Psoas muscle (tissue), 7 donors: ENCODE measurements at regions not wholly inside any gene's neighbourhood (a gene's known extent, or its start where the extent isn't known, plus 50 kb on each side); places are given as distances from the start of the nearest gene placed in this dataset.

Source experiments
- ATAC-seq, 4 donors: fragments of 200-7000 bp; cut with Tn5 transposase; one replicate each; pipeline ENCODE4 v1.9.1; 2020; ENCODE audit warnings: moderate library complexity in 3 of 4, mild to moderate bottlenecking in 2 of 4
- DNase-seq, 2 donors: peaks; one replicate each; pipeline ENCODE4 v3.0.0-alpha.2; 2020
- H3K27ac ChIP-seq: fragments of 200-600 bp; one replicate; pipeline ENCODE4 v1.8.0; 2022
- H3K27me3 ChIP-seq, 3 donors: fragments of 200-600 bp in 1 of 3; one replicate each; pipeline versions ENCODE4 v1.6.1 to v1.8.0; 2013 to 2022; ENCODE audit warnings: low read length in 2 of 3, mild to moderate bottlenecking in 2 of 3, moderate library complexity in 1 of 3; ENCODE audit not compliant: insufficient read depth in 3 of 3
- H3K36me3 ChIP-seq, 2 donors: fragments of 200-600 bp in 1 of 2; one replicate each; pipeline versions ENCODE4 v1.6.1 to v1.8.0; 2013 to 2022; ENCODE audit warnings: low read depth in 1 of 2, mild to moderate bottlenecking in 1 of 2, moderate library complexity in 1 of 2; ENCODE audit not compliant: insufficient read depth in 1 of 2
- H3K4me1 ChIP-seq: fragments of 200-600 bp; one replicate; pipeline ENCODE4 v1.8.0; 2022
- H3K4me3 ChIP-seq: fragments of 200-600 bp; one replicate; pipeline ENCODE4 v1.8.0; 2022; ENCODE audit warnings: mild to moderate bottlenecking
- H3K9me3 ChIP-seq: fragments of 200-600 bp; one replicate; pipeline ENCODE4 v1.8.0; 2022
- WGBS, 3 donors: extraction: QIAGEN DNeasy Blood & Tissue Kit; methylation state at CpG; one replicate each; pipeline versions ENCODE4 v1.1.6 to v1.1.7; 2013; 5-methylcytosine and 5-hydroxymethylcytosine counted together
- intact Hi-C, 2 donors: fragments of 100-400 bp; cut with DNase I; formaldehyde crosslinking; loops; one replicate each; pipeline versions ENCODE4 v1.11.0 to v1.14.2; 2022
- TF ChIP-seq, protein P1 (sequence below): fragments of 200-600 bp; IDR thresholded peaks from one replicate; pipeline ENCODE4 v1.8.0; 2022; ENCODE audit warnings: antibody characterized with exemption
- donor health status: healthy with polysubstance abuse.
- donor health status: DM: no; HTN: no; CAD: no; lungs with moderate emphysema.
- donor health status: Bipolar disorder and iron deficiency.
- donor health status: healthy.
- donor health status: DM: yes; HTN: yes; CAD: no.
- donor health status: DM: no; HTN: no; CAD: no.
- donor health status: DM: yes; HTN: yes; CAD: no.

DNA sequence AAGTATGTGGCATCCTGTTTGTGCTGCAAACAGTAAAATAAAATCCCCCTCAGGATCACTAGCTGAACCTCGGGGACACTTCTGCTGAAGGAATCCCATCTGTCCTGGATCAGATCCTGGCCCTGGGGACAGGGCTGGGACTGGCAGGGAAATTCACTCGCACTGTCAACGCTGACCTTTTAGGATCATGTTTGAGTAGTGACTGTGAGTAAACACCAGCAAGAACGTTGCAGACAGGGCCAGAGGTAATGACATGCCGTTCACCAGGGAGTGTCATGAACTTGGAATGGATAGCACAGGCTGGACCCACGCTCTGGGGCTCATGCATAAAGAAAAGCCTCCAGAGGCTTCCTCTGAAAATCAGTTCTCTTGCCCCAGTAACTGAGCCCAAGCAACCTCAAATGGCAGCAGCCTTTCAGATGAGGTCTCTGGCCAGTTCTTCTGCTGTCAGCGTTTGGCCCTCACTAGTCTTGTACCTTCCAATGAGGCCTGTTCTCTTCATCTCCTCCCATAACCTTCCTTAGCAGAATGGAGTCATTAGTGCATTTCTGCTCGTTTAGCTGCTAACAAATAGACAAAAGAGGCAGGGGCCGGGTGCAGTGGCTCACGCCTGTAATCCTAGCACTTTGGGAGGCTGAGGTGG is 51.0 kb upstream of the BARX2 start:
- no peaks in the 10 kb centered on the region for H3K27me3 ChIP-seq
- ATAC-seq (peak in 3 of 4 donors; percentile 60 to 75 (median 67)), DNase-seq (peak; percentile 46 to 64)
- TF ChIP-seq, protein P1, sequence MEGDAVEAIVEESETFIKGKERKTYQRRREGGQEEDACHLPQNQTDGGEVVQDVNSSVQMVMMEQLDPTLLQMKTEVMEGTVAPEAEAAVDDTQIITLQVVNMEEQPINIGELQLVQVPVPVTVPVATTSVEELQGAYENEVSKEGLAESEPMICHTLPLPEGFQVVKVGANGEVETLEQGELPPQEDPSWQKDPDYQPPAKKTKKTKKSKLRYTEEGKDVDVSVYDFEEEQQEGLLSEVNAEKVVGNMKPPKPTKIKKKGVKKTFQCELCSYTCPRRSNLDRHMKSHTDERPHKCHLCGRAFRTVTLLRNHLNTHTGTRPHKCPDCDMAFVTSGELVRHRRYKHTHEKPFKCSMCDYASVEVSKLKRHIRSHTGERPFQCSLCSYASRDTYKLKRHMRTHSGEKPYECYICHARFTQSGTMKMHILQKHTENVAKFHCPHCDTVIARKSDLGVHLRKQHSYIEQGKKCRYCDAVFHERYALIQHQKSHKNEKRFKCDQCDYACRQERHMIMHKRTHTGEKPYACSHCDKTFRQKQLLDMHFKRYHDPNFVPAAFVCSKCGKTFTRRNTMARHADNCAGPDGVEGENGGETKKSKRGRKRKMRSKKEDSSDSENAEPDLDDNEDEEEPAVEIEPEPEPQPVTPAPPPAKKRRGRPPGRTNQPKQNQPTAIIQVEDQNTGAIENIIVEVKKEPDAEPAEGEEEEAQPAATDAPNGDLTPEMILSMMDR = no peak
- no peak overlapping the region for H3K27ac ChIP-seq
- intact Hi-C loops = loop anchor here in 1 of 2 donors (10.0 kb wide), 1 partner anchor 90 kb away; no protein-coding TSS in a partner anchor
- no peaks in the 10 kb centered on the region for H3K36me3 ChIP-seq
- H3K9me3 ChIP-seq = no peaks in the 10 kb centered on the region
- 39 to 55% (median 40%) methylated on average over 10 of the region's 10 CpGs for WGBS, 3 donors
- H3K4me1 ChIP-seq = no peaks in the 10 kb centered on the region
- H3K4me3 ChIP-seq = no peak overlapping the region

DNA sequence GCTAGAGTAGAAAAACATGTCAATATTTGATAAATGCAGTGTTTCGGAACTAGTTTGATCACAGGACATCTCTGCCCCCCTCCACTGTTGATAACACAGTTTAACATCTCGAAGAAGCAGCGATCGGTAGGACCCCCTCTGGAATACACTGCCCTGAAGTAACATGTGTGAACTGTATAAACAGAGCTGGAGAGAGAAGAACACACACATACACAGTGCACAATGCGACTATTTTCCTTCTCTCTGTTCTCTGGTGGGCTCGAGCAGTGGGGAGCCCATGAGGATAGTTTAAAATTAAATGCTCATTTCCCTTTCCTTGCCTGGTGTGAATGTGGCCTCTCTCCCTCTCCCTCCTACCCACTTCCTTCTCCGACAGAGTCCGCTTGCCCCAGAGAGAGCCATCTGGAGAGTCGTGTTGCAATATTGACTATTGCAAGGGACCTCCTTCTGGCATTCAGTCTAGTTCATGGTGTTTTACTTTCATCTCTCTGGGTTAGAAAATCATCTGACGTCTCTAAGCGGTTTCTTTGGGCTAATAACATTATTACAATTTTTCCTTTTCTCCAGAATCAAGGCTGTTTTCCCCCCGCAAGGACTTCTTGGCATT is 51.6 kb upstream of the BARX2 start:
- TF ChIP-seq, protein P1 = no peak
- no peaks in the 10 kb centered on the region for H3K9me3 ChIP-seq
- H3K4me3 ChIP-seq = no peak overlapping the region
- no peak overlapping the region for H3K27ac ChIP-seq
- H3K4me1 ChIP-seq = no peaks in the 10 kb centered on the region
- intact Hi-C loops = loop anchor here in 1 of 2 donors (10.0 kb wide), 1 partner anchor 89 kb away; no protein-coding TSS in a partner anchor
- ATAC-seq = peak in 3 of 4 donors; percentile 71 to 85 (median 72)
- no peaks in the 10 kb centered on the region for H3K36me3 ChIP-seq
- H3K27me3 ChIP-seq = no peaks in the 10 kb centered on the region
- DNase-seq = no peak
- WGBS, 3 donors = 49 to 57% (median 54%) methylated on average over 12 of the region's 12 CpGs

DNA sequence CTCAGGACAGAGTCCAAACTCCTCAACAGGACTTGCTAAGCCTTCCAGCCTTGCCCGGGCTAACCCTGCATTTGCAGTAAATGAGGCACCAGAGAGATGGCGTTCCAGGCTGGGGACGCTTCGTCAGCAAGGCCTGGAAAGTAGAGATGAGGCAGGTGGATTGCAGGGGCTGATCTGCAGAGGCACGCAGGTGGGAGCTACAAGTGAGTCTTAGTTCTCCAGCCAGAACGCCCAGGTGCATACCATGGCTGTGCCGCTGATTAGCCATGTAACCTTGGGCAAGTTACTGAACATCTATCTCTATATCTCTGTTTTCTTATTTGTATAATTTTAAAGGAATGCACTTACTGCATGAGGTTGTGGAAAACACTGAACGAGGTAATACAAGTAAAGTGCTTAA is 52.7 kb upstream of the BARX2 start:
- H3K27me3 ChIP-seq = no peaks in the 10 kb centered on the region
- intact Hi-C loops = loop anchor here in 1 of 2 donors (10.0 kb wide), 1 partner anchor 88 kb away; no protein-coding TSS in a partner anchor

DNA sequence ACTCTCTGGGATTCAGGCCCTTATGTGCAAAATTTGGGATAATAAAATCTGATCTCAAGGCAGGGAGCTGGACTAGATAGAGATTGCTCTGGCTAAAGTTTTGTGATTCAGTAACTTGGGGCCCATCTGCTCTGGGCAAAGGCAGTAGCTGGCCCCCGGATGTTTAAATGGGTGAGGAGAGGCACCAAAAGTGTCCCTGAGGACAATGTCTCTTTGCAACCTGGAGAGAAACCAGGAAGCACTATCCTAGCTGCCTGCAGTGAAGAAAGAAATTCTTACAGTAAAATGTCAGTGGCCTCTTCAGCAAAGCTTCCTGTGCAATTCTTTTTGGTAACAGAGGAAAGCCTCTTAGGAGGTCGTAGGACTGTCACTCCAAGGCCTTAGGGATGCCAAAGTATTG is 54.6 kb upstream of the BARX2 start:
- TF ChIP-seq, protein P1 = no peak
- 70 to 82% (median 80%) methylated on average over 2 of the region's 2 CpGs for WGBS, 3 donors
- no peak overlapping the region for H3K4me3 ChIP-seq
- no peak overlapping the region for H3K27ac ChIP-seq
- intact Hi-C loops = loop anchor here in 1 of 2 donors (10.0 kb wide), 1 partner anchor 86 kb away; no protein-coding TSS in a partner anchor
- no peaks in the 10 kb centered on the region for H3K36me3 ChIP-seq
- ATAC-seq = no peak
- no peaks in the 10 kb centered on the region for H3K27me3 ChIP-seq
- H3K4me1 ChIP-seq = no peaks in the 10 kb centered on the region
- DNase-seq = no peak
- no peaks in the 10 kb centered on the region for H3K9me3 ChIP-seq

More for the DNA sequence above, 52.7 kb upstream of the BARX2 start:
- H3K36me3 ChIP-seq = no peaks in the 10 kb centered on the region
- no peak overlapping the region for H3K27ac ChIP-seq
- 88 to 94% (median 92%) methylated on average over 8 of the region's 8 CpGs for WGBS, 3 donors
- no peak overlapping the region for H3K4me3 ChIP-seq
- DNase-seq (no peak), ATAC-seq (no peak)
- H3K9me3 ChIP-seq = no peaks in the 10 kb centered on the region
- no peaks in the 10 kb centered on the region for H3K4me1 ChIP-seq
- TF ChIP-seq, protein P1 = no peak
